GM20000 (cell line): ENCODE measurements at regions not wholly inside any gene's neighbourhood (a gene's known extent, or its start where the extent isn't known, plus 50 kb on each side); places are given as distances from the start of the nearest gene placed in this dataset.

Source experiments
- DNase-seq: peaks from one replicate; pipeline ENCODE4 v3.0.0; 2012; ENCODE audit warnings: low spot score
- CTCF ChIP-seq: IDR thresholded peaks from 2 replicates; pipeline ENCODE4 v1.5.1; 2012; ENCODE audit warnings: mild to moderate bottlenecking, control low read depth; ENCODE audit errors: extremely low read depth, missing control alignments

- no peak for TF ChIP-seq CTCF
- DNase-seq, result no peak
Measured at GRCh38 chr22:22087854-22088657, 105.5 kb upstream of the TOP3B start.

- DNase-seq, result no peak
- TF ChIP-seq CTCF, result no peak
Measured at GRCh38 chr22:22086501-22087158, 104.0 kb upstream of the TOP3B start.

GRCh38 chr22:22085702-22086500, 103.3 kb upstream of the TOP3B start:
- no peak for TF ChIP-seq CTCF
- DNase-seq, result no peak

- DNase-seq, result no peak
- no peak for TF ChIP-seq CTCF
Measured at GRCh38 chr22:22084089-22084711, 101.6 kb upstream of the TOP3B start.

- no peak for TF ChIP-seq CTCF
- no peak for DNase-seq
Measured at GRCh38 chr22:22082960-22083359, 100.4 kb upstream of the TOP3B start.

- DNase-seq, result no peak
- no peak for TF ChIP-seq CTCF
Measured at GRCh38 chr22:22082229-22082835, 99.7 kb upstream of the TOP3B start.
